SK-N-SH (cell line): ENCODE measurements at regions not wholly inside any gene's neighbourhood (a gene's known extent, or its start where the extent isn't known, plus 50 kb on each side); places are given as distances from the start of the nearest gene placed in this dataset.

Experiments used
- EP300 ChIP-seq, 2 experiments: IDR thresholded peaks; 2 replicates each; pipeline versions ENCODE4 v1.4.0 to v1.6.1; 2012; ENCODE audit warnings: borderline replicate concordance in 1 of 2, low read depth in 1 of 2, low read length in 1 of 2
- MXI1 ChIP-seq: IDR thresholded peaks from 2 replicates; pipeline ENCODE4 v1.6.1; 2012; ENCODE audit warnings: mild to moderate bottlenecking, low read depth, low read length, improper control_type of control experiment
- POLR2AphosphoS5 ChIP-seq: IDR thresholded peaks from 2 replicates; pipeline ENCODE4 v1.6.1; 2012; ENCODE audit warnings: low read depth, low read length
- RAD21 ChIP-seq: IDR thresholded peaks from 2 replicates; pipeline ENCODE4 v1.6.1; 2012; ENCODE audit warnings: mild to moderate bottlenecking, low read length
- TCF12 ChIP-seq: IDR thresholded peaks from 2 replicates; pipeline ENCODE4 v1.4.0; 2012
- TF ChIP-seq, protein P1 (sequence below): fragments of 200-600 bp; sonication (generic); IDR thresholded peaks from 2 replicates; pipeline ENCODE4 v1.6.1; 2017; ENCODE audit warnings: antibody characterized with exemption, mild to moderate bottlenecking, moderate library complexity
- TF ChIP-seq, protein P2 (sequence below): IDR thresholded peaks from 2 replicates; pipeline ENCODE4 v1.4.0; 2012; ENCODE audit warnings: low read depth, borderline replicate concordance
- TF ChIP-seq, protein P3 (sequence below): IDR thresholded peaks from 2 replicates; pipeline ENCODE4 v1.6.1; 2012; ENCODE audit warnings: mild to moderate bottlenecking, low read depth, low read length, moderate library complexity

DNA sequence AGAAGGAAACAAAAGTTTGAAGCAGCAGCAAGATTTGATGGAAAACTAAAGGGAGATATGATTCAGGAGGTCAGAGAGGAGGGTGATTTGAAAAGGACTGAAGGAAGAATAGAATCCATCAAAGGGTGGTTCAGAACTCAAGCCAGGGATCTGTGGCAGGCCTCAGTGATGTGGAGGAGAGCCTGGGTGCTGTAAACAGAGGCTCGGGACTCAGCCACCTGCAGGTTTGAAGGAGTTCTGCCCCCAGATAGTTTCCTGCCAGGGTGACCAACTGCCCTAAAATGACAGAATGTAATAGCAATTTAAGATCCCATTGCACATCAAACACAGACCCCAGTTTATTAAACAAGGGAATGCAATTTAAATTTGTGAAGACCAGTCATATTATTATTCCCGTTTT is 204.0 kb upstream of the FAT1 start:
- TF ChIP-seq, protein P1, sequence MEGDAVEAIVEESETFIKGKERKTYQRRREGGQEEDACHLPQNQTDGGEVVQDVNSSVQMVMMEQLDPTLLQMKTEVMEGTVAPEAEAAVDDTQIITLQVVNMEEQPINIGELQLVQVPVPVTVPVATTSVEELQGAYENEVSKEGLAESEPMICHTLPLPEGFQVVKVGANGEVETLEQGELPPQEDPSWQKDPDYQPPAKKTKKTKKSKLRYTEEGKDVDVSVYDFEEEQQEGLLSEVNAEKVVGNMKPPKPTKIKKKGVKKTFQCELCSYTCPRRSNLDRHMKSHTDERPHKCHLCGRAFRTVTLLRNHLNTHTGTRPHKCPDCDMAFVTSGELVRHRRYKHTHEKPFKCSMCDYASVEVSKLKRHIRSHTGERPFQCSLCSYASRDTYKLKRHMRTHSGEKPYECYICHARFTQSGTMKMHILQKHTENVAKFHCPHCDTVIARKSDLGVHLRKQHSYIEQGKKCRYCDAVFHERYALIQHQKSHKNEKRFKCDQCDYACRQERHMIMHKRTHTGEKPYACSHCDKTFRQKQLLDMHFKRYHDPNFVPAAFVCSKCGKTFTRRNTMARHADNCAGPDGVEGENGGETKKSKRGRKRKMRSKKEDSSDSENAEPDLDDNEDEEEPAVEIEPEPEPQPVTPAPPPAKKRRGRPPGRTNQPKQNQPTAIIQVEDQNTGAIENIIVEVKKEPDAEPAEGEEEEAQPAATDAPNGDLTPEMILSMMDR = no peak
- TF ChIP-seq MXI1 (no peak), TCF12 (no peak), POLR2AphosphoS5 (no peak), EP300 (IDR thresholded peaks at IDR 0.05; ENCODE audit: borderline replicate concordance in 1 of 2, low read depth in 1 of 2, low read length in 1 of 2) (no peak), RAD21 (no peak)
- TF ChIP-seq, protein P2, sequence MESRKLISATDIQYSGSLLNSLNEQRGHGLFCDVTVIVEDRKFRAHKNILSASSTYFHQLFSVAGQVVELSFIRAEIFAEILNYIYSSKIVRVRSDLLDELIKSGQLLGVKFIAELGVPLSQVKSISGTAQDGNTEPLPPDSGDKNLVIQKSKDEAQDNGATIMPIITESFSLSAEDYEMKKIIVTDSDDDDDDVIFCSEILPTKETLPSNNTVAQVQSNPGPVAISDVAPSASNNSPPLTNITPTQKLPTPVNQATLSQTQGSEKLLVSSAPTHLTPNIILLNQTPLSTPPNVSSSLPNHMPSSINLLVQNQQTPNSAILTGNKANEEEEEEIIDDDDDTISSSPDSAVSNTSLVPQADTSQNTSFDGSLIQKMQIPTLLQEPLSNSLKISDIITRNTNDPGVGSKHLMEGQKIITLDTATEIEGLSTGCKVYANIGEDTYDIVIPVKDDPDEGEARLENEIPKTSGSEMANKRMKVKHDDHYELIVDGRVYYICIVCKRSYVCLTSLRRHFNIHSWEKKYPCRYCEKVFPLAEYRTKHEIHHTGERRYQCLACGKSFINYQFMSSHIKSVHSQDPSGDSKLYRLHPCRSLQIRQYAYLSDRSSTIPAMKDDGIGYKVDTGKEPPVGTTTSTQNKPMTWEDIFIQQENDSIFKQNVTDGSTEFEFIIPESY = no peak
- TF ChIP-seq, protein P3, sequence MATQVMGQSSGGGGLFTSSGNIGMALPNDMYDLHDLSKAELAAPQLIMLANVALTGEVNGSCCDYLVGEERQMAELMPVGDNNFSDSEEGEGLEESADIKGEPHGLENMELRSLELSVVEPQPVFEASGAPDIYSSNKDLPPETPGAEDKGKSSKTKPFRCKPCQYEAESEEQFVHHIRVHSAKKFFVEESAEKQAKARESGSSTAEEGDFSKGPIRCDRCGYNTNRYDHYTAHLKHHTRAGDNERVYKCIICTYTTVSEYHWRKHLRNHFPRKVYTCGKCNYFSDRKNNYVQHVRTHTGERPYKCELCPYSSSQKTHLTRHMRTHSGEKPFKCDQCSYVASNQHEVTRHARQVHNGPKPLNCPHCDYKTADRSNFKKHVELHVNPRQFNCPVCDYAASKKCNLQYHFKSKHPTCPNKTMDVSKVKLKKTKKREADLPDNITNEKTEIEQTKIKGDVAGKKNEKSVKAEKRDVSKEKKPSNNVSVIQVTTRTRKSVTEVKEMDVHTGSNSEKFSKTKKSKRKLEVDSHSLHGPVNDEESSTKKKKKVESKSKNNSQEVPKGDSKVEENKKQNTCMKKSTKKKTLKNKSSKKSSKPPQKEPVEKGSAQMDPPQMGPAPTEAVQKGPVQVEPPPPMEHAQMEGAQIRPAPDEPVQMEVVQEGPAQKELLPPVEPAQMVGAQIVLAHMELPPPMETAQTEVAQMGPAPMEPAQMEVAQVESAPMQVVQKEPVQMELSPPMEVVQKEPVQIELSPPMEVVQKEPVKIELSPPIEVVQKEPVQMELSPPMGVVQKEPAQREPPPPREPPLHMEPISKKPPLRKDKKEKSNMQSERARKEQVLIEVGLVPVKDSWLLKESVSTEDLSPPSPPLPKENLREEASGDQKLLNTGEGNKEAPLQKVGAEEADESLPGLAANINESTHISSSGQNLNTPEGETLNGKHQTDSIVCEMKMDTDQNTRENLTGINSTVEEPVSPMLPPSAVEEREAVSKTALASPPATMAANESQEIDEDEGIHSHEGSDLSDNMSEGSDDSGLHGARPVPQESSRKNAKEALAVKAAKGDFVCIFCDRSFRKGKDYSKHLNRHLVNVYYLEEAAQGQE = no peak
